ENCODE measurements at regions not wholly inside any gene's neighbourhood (a gene's known extent, or its start where the extent isn't known, plus 50 kb on each side); places are given as distances from the start of the nearest gene placed in this dataset.
A peak's percentile ranks its signal among the peaks of the same experiment; 100 is the strongest.

DNA sequence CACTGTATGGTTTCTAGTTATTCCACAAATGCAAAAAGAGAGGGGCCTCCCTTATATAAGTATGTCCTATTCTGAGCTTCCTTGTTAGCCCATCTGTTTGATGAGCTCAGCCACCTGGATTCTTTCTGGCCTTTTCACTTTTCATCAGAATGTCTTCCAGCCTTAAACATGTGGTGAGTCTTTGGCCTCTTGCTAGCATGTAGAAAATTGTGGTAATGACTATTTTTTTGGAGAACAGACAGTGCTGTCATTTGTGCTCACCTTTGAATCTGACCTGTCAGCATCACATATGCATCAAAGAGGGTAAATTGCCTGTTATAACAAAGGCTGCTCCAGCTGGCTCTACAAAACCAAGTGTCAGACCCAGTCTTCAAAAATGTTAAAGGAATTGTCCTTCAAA, 558.7 kb downstream of the RAB38 start:
- Mint-ChIP-seq H3K27me3 (ENCODE audit: low read depth) (peaks cover 2% of the 10 kb centered on the region), H3K27ac (ENCODE audit: unreplicated experiment) (no peak overlapping the region), H3K4me1 (ENCODE audit: low read depth) (no peaks in the 10 kb centered on the region), H3K36me3 (ENCODE audit: low read depth) (no peaks in the 10 kb centered on the region), H3K4me3 (ENCODE audit: unreplicated experiment) (no peak overlapping the region), H3K9me3 (ENCODE audit: low read depth) (peaks cover 5% of the 10 kb centered on the region)
- no peak for DNase-seq (ENCODE audit: low spot score)
- TF ChIP-seq, protein P1, sequence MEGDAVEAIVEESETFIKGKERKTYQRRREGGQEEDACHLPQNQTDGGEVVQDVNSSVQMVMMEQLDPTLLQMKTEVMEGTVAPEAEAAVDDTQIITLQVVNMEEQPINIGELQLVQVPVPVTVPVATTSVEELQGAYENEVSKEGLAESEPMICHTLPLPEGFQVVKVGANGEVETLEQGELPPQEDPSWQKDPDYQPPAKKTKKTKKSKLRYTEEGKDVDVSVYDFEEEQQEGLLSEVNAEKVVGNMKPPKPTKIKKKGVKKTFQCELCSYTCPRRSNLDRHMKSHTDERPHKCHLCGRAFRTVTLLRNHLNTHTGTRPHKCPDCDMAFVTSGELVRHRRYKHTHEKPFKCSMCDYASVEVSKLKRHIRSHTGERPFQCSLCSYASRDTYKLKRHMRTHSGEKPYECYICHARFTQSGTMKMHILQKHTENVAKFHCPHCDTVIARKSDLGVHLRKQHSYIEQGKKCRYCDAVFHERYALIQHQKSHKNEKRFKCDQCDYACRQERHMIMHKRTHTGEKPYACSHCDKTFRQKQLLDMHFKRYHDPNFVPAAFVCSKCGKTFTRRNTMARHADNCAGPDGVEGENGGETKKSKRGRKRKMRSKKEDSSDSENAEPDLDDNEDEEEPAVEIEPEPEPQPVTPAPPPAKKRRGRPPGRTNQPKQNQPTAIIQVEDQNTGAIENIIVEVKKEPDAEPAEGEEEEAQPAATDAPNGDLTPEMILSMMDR (IDR thresholded peaks at IDR 0.05): no peak

DNA sequence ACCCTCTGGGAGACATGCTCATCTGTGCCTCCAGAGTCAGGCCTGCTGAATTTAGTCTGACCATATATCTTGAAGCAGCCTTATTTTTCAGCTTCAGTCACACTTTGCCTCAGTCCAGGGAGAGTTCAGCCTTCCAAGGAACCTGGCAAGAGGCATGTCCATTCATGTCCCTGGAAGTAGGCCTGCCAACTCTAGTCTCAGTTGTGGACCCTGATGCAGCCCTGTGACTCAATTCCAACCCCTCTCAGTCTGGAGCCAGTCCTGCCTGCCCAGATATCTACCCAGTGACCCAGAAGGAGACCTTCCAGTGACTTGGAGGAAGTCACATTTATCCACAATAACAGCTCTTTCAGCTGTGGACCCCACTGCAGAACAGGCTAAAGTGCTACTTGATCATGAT, 566.6 kb downstream of the TMEM135 start:
- Mint-ChIP-seq H3K9me3 (ENCODE audit: low read depth) (no peaks in the 10 kb centered on the region), H3K36me3 (ENCODE audit: low read depth) (no peaks in the 10 kb centered on the region), H3K4me3 (ENCODE audit: unreplicated experiment) (no peak overlapping the region), H3K4me1 (ENCODE audit: low read depth) (peaks cover 11% of the 10 kb centered on the region), H3K27ac (ENCODE audit: unreplicated experiment) (no peak overlapping the region), H3K27me3 (ENCODE audit: low read depth) (no peaks in the 10 kb centered on the region)
- TF ChIP-seq, protein P1 (IDR thresholded peaks at IDR 0.05): no peak
- no peak for DNase-seq (ENCODE audit: low spot score)

DNA sequence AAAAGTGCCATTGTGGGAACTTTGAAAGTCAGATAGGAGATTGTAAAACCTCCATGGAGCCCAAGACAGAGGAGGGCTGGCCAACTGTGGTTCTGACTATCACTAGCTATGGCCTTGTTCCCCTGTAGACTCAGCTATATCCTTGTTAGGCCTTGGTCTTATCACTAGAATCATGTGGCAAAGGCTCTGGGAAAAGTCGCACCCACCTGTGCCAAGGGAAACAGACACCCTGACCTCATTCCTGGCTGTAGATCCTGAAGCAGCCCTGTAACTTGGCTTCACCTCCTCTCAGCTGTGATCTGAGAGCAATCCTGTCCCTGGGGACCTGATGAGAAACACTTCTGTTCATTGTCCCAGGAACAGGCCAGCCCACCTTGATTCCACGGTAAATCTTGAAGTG, 566.2 kb downstream of the TMEM135 start:
- no peak overlapping the region for H3K27ac Mint-ChIP-seq (ENCODE audit: unreplicated experiment)
- H3K4me3 Mint-ChIP-seq (ENCODE audit: unreplicated experiment): no peak overlapping the region
- no peak for DNase-seq (ENCODE audit: low spot score)
- H3K36me3 Mint-ChIP-seq (ENCODE audit: low read depth): no peaks in the 10 kb centered on the region
- no peaks in the 10 kb centered on the region for H3K27me3 Mint-ChIP-seq (ENCODE audit: low read depth)
- TF ChIP-seq, protein P1 (IDR thresholded peaks at IDR 0.05): no peak
- H3K4me1 Mint-ChIP-seq (ENCODE audit: low read depth): peaks cover 11% of the 10 kb centered on the region
- H3K9me3 Mint-ChIP-seq (ENCODE audit: low read depth): no peaks in the 10 kb centered on the region

DNA sequence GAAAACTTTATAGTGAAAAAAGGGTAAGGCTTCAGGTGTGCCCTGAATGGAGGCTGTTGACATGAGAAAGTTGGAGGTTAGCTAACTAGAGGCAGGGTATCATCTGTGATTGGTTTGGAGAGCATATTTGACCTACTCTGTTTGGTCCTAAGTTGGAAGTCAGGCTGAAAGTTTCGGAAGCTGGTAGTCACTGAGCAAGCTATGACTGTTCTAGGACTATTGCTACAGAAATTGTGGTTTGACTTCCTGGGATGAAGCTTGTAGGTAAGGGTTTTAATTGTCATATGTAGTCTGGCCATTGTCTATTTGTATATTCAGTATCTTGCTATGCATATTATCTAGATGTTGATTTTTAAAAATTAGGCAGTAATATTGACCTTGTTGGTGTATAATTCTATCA, 565.0 kb downstream of the TMEM135 start:
- H3K27me3 Mint-ChIP-seq (ENCODE audit: low read depth): no peaks in the 10 kb centered on the region
- H3K9me3 Mint-ChIP-seq (ENCODE audit: low read depth): no peaks in the 10 kb centered on the region
- no peak overlapping the region for H3K4me3 Mint-ChIP-seq (ENCODE audit: unreplicated experiment)
- H3K27ac Mint-ChIP-seq (ENCODE audit: unreplicated experiment): no peak overlapping the region
- peaks cover 11% of the 10 kb centered on the region for H3K4me1 Mint-ChIP-seq (ENCODE audit: low read depth)
- TF ChIP-seq, protein P1 (IDR thresholded peaks at IDR 0.05): no peak
- no peaks in the 10 kb centered on the region for H3K36me3 Mint-ChIP-seq (ENCODE audit: low read depth)
- DNase-seq (ENCODE audit: low spot score): no peak

DNA sequence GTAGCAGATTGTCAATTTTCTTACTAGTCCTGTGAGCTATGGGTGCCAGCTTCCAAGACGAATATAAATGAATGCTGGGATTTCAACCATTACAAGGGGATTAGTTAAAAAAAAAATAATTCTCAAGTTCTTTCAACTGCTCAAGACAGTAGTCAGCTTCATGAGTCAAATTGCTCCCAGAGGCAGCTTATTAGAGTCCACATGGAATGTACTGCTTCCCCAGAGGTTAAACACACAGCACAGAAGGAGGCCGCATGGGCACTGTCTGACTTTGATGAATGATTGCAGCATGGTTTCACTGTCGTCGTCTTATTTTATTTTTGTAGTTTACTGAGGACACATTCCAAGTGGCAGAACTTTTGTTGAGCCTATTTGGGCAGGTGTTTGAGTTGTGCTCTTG, 563.2 kb downstream of the TMEM135 start:
- H3K27ac Mint-ChIP-seq (ENCODE audit: unreplicated experiment): peak overlapping the region; percentile 34
- no peak for DNase-seq (ENCODE audit: low spot score)

More for the DNA sequence above, 563.2 kb downstream of the TMEM135 start:
- H3K4me3 Mint-ChIP-seq (ENCODE audit: unreplicated experiment): no peak overlapping the region
- TF ChIP-seq, protein P1 (IDR thresholded peaks at IDR 0.05): no peak
- H3K27me3 Mint-ChIP-seq (ENCODE audit: low read depth): peaks cover 3% of the 10 kb centered on the region
- peaks cover 11% of the 10 kb centered on the region for H3K4me1 Mint-ChIP-seq (ENCODE audit: low read depth)
- no peaks in the 10 kb centered on the region for H3K9me3 Mint-ChIP-seq (ENCODE audit: low read depth)
- no peaks in the 10 kb centered on the region for H3K36me3 Mint-ChIP-seq (ENCODE audit: low read depth)
